Right lobe of liver (tissue), 6 donors: ENCODE measurements at regions not wholly inside any gene's neighbourhood (a gene's known extent, or its start where the extent isn't known, plus 50 kb on each side); places are given as distances from the start of the nearest gene placed in this dataset.
A peak's percentile ranks its signal among the peaks of the same experiment; 100 is the strongest.

Experiments
- ATAC-seq, 4 donors: fragments of 200-7000 bp; cut with Tn5 transposase; one replicate each; pipeline ENCODE4 v1.9.1; 2020; ENCODE audit warnings: mild to moderate bottlenecking in 4 of 4, moderate library complexity in 4 of 4
- DNase-seq, 3 donors: peaks; one replicate each; pipeline ENCODE4 v3.0.0-alpha.2; 2020
- H3K27ac ChIP-seq, 3 donors: fragments of 200-600 bp; one replicate each; pipeline ENCODE4 v1.8.0; 2022
- H3K27me3 ChIP-seq, 2 donors: fragments of 200-600 bp; one replicate each; pipeline ENCODE4 v1.8.0; 2022
- H3K36me3 ChIP-seq, 4 donors: fragments of 200-600 bp; sonication (generic) in 1 of 4; one replicate each; pipeline versions ENCODE4 v1.5.1 to v1.8.0; 2017 to 2022; ENCODE audit warnings: control low read depth in 1 of 4
- H3K4me1 ChIP-seq, 4 donors: fragments of 200-600 bp; sonication (generic) in 1 of 4; one replicate each; pipeline versions ENCODE4 v1.5.1 to v1.8.0; 2017 to 2022; ENCODE audit warnings: control low read depth in 1 of 4
- H3K4me3 ChIP-seq, 3 donors: fragments of 200-600 bp; one replicate each; pipeline ENCODE4 v1.8.0; 2022
- H3K9me3 ChIP-seq, 4 donors: fragments of 200-600 bp; sonication (generic) in 1 of 4; one replicate each; pipeline versions ENCODE4 v1.5.1 to v1.8.0; 2017 to 2022; ENCODE audit warnings: control low read depth in 1 of 4
- POLR2A ChIP-seq: fragments of 450-650 bp; IDR thresholded peaks from one replicate; pipeline ENCODE4 v1.6.1; 2017; ENCODE audit warnings: antibody characterized with exemption, mild to moderate bottlenecking
- WGBS: methylation state at CpG from one replicate; pipeline ENCODE4 v1.1.6; 2018; ENCODE audit warnings: low coverage, low lambda C conversion rate; ENCODE audit not compliant: insufficient coverage; ENCODE audit errors: missing lambda C conversion rate; 5-methylcytosine and 5-hydroxymethylcytosine counted together
- intact Hi-C, 2 donors: fragments of 100-400 bp; cut with DNase I; formaldehyde crosslinking; loops; one replicate each; pipeline versions ENCODE4 v1.11.2 to v1.14.1; 2022
- TF ChIP-seq, protein P1 (sequence below), 4 donors: fragments of 200-600 bp in 3 of 4; fragments of 450-650 bp in 1 of 4; IDR thresholded peaks; one replicate each; pipeline versions ENCODE4 v1.5.1 to v1.8.0; 2016 to 2022; ENCODE audit warnings: antibody characterized with exemption in 4 of 4, mild to moderate bottlenecking in 2 of 4
- donor health status: DM: no; HTN: yes; CAD: no.
- donor health status: DM: no; HTN: no; CAD: no.
- donor health status: DM: no; HTN: no; CAD: no.
- donor health status: DM: no; HTN: yes; CAD: no.
- donor health status: DM: no; HTN: yes; CAD: no.

DNA sequence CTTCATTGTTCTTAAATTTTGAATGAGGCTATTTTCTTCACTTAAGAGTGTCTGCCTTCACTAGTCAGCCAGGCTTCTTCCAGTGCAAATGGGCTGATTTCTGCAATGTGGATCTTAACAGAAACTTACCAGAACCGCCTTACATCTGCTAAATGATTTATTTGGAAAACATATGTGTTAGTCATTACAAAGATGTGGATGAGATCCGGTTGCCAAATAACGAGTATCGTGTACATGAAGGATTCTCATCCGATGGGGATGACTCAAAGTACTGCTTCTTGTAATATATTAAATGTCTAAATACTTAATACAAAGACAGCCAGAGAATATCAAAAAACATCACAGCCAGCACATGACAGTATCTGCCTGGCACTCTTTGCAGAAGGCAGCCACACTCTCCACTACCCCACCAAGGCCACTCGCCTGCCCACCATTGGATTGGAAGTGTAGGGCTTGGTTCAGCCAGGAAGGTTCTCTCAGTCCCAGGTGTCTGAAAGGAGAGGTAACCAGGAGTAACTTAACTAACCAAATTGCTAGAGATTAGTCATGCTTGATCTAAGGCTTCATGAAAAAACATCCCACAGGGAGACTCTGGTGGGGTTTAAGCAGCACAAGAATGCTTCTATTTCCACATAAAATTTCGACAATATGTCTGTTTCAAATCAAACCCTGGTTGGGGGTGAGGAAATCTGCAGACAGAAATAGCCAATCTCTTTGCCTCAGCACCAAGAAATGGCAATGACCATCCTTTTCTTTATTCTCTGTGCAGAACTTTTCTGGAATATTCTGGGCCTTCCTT, 174.8 kb downstream of the GADD45G start:
- TF ChIP-seq POLR2A: no peak
- TF ChIP-seq, protein P1, sequence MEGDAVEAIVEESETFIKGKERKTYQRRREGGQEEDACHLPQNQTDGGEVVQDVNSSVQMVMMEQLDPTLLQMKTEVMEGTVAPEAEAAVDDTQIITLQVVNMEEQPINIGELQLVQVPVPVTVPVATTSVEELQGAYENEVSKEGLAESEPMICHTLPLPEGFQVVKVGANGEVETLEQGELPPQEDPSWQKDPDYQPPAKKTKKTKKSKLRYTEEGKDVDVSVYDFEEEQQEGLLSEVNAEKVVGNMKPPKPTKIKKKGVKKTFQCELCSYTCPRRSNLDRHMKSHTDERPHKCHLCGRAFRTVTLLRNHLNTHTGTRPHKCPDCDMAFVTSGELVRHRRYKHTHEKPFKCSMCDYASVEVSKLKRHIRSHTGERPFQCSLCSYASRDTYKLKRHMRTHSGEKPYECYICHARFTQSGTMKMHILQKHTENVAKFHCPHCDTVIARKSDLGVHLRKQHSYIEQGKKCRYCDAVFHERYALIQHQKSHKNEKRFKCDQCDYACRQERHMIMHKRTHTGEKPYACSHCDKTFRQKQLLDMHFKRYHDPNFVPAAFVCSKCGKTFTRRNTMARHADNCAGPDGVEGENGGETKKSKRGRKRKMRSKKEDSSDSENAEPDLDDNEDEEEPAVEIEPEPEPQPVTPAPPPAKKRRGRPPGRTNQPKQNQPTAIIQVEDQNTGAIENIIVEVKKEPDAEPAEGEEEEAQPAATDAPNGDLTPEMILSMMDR (IDR thresholded peaks at IDR 0.05): no peak
- H3K27ac ChIP-seq: no peak overlapping the region
- H3K4me1 ChIP-seq: peaks cover 0 to 5% (median 0%) of the 10 kb centered on the region in 4 donors
- DNase-seq (peak in 1 of 3 donors; percentile 13), ATAC-seq (no peak)
- no peaks in the 10 kb centered on the region for H3K9me3 ChIP-seq
- 88% methylated on average over 7 of the region's 7 CpGs for WGBS
- H3K4me3 ChIP-seq: no peak overlapping the region
- no peaks in the 10 kb centered on the region for H3K36me3 ChIP-seq
- H3K27me3 ChIP-seq: no peaks in the 10 kb centered on the region
- intact Hi-C loops: no loop called here

DNA sequence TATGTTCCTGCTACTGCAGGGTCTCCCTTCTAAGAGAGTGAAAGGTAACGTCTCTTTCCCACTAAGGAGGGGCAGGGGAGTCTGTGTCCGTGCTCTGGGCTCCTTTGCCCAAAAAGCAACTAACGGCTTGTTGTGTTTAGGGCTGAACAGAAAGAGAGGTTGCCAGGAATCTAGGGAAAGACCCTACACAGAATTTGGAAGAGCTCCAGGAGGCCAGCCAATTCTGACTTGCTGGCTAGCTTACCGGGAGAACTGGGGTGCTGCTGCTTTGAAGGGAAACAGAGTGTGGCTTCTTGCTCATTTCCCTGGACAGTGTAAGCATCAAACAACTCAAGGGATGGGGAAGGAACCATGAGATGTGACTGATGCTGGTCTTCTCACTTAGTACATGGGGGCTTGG, 176.1 kb downstream of the GADD45G start:
- no peaks in the 10 kb centered on the region for H3K9me3 ChIP-seq
- intact Hi-C loops: no loop called here
- H3K27me3 ChIP-seq: no peaks in the 10 kb centered on the region
- DNase-seq (peak in 1 of 3 donors; percentile 16), ATAC-seq (no peak)
- TF ChIP-seq, protein P1 (IDR thresholded peaks at IDR 0.05): no peak
- no peak for TF ChIP-seq POLR2A
- 46% methylated on average over 4 of the region's 4 CpGs for WGBS
- peaks cover 0 to 5% (median 0%) of the 10 kb centered on the region in 4 donors for H3K4me1 ChIP-seq
- no peak overlapping the region for H3K27ac ChIP-seq
- no peaks in the 10 kb centered on the region for H3K36me3 ChIP-seq
- no peak overlapping the region for H3K4me3 ChIP-seq

DNA sequence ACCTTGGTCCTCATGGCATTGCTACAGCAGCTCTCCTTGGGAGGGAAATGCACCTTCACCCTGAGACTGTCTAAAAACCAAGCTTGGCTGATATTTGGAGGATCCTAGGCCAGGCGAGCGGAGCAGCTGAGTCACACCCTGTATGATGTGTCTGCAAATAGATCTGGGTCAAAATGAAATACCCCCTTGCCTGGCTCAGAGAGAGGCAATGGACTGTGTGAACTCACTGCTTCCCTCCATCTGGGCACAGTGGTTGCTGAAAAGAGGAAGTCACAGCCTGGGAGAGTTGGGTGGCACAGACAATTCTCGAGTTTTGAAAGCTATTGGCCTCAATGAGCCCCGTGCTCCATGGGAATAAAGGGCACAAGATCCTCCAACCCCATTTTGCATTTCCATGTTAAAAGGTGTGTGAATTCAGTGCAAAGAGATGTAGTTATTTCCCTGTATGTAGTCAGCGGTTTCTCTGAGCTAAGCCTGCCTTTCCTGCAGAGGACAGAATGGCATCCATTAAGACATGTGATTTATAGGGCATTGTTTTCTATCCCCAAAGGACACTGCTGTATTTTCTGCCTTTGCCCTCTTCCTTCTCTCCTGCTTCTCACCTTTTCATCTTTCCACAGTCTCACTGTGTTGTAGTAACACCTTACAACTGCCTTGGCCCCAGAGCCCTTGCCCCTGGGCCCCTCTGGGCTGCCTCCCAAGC, 177.2 kb downstream of the GADD45G start:
- Histone ChIP-seq H3K4me1 (peaks cover 0 to 6% (median 3%) of the 10 kb centered on the region in 4 donors), H3K4me3 (no peak overlapping the region), H3K27ac (no peak overlapping the region), H3K36me3 (no peaks in the 10 kb centered on the region), H3K27me3 (no peaks in the 10 kb centered on the region), H3K9me3 (no peaks in the 10 kb centered on the region)
- no peak for TF ChIP-seq POLR2A
- TF ChIP-seq, protein P1 (IDR thresholded peaks at IDR 0.05): no peak
- intact Hi-C loops: no loop called here
- DNase-seq: peak in 1 of 3 donors; percentile 31
- 65% methylated on average over 3 of the region's 5 CpGs for WGBS
- peak in 2 of 4 donors; percentile 12 to 34 for ATAC-seq

DNA sequence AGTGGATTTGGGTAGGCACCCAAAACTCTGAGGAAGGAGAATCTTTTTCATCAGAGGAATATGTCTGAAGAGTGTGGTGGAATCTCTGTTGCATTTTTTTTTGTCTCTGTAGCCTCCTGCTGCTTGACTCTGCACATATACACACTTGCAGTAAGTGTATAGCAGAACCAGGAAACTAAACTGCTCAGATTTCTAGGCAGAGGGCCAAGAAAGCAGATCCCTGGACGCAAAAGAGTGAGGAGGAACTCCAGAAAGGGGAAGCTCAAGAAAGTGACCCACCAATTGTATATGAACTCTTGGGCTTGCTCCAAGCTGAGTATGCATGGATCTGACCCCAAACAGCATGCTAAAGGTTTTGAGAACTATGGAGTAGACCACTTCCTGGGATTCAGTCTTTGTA, 181.8 kb downstream of the GADD45G start:
- intact Hi-C loops: no loop called here
- no peak overlapping the region for H3K27ac ChIP-seq
- WGBS: 0% methylated on average over 1 of the region's 1 CpG
- H3K4me1 ChIP-seq: peaks cover 0 to 9% (median 6%) of the 10 kb centered on the region in 4 donors
- H3K9me3 ChIP-seq: peaks cover 0 to 4% (median 0%) of the 10 kb centered on the region in 4 donors
- no peaks in the 10 kb centered on the region for H3K36me3 ChIP-seq
- ATAC-seq (peak; percentile 59 to 74 (median 62)), DNase-seq (no peak)
- no peak overlapping the region for H3K4me3 ChIP-seq
- TF ChIP-seq POLR2A: no peak
- TF ChIP-seq, protein P1 (IDR thresholded peaks at IDR 0.05): no peak
- no peaks in the 10 kb centered on the region for H3K27me3 ChIP-seq
